ENCODE measurements at regions not wholly inside any gene's neighbourhood (a gene's known extent, or its start where the extent isn't known, plus 50 kb on each side); places are given as distances from the start of the nearest gene placed in this dataset.

DNA sequence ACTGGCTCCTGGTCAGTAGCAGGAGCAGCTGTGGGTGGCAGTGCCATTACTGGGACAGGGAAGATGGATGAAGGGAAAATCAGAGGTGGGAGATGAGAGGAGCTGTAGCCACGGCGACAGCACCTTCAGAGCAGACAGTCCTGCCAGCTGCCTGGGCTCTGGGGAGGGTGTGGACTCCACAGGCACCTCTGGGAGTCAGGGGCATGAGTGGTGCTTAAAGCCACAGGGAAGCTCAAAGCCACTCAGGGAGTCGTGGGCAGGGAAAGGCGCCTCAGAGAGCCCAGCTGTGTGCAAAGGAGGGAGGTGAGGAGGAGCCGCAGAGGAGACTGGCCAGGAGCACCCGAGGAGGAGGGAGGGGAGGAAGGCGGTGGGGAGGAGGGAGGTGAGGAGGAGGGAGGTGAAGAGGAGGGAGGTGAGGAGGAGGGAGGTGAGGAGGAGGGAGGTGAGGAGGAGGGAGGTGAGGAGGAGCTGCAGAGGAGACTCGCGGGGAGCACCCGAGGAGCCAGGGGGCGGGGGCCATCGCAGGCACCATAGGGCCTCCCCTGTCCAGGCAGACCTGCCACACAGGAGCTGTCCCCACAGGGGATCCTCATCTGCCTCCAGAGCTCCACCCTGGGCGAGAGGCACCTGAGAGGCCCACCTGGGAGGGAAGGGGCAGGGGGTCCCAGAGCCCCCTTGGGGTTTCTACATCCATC, 977.6 kb downstream of the BRD1 start:
- no peak for TF ChIP-seq CTCF (IDR thresholded peaks at IDR 0.05)
- TF ChIP-seq POLR2A (IDR thresholded peaks at IDR 0.05): no peak
- no peak for TF ChIP-seq POLR2AphosphoS5 (IDR thresholded peaks at IDR 0.05)
- TF ChIP-seq EP300 (IDR thresholded peaks at IDR 0.05): no peak
